NCI-H526 (cell line): ENCODE measurements at regions not wholly inside any gene's neighbourhood (a gene's known extent, or its start where the extent isn't known, plus 50 kb on each side); places are given as distances from the start of the nearest gene placed in this dataset.
"Not testable (repeated sequence)": the region's sequence is repeated elsewhere in the genome, so short reads cannot be mapped to it uniquely, and the experiment has no call there.

Experiments used
- DNase-seq, 2 experiments: peaks; one replicate each; lab custom pipeline; 2025; lab: John Stamatoyannopoulos, UW

- no peak for DNase-seq
Measured at GRCh38 chr2:144124882-144125281, 395.0 kb downstream of the ZEB2 start.

GRCh38 chr2:144120487-144120886 lies 399.4 kb downstream of the ZEB2 start:
- no peak for DNase-seq

- DNase-seq: no peak
Measured at GRCh38 chr2:144117086-144117485, 402.8 kb downstream of the ZEB2 start.

GRCh38 chr2:144115739-144116291 lies 404.1 kb downstream of the ZEB2 start:
- no peak for DNase-seq

- DNase-seq: no peak
Measured at GRCh38 chr2:144114760-144115159, 405.2 kb downstream of the ZEB2 start.

GRCh38 chr2:144111437-144111836 lies 408.5 kb downstream of the ZEB2 start:
- no peak for DNase-seq

GRCh38 chr2:144106104-144106503 lies 413.8 kb downstream of the ZEB2 start:
- DNase-seq: not testable (repeated sequence)

- no peak for DNase-seq
Measured at GRCh38 chr2:144102386-144102785, 417.5 kb downstream of the ZEB2 start.

- peak; percentile 14 to 53 for DNase-seq
Measured at GRCh38 chr2:144099780-144100377, 420.0 kb downstream of the ZEB2 start.

GRCh38 chr2:144099340-144099739 lies 420.6 kb downstream of the ZEB2 start:
- DNase-seq: no peak

GRCh38 chr2:144097440-144098225 lies 422.3 kb downstream of the ZEB2 start:
- no peak for DNase-seq

GRCh38 chr2:144096531-144096930 lies 423.4 kb downstream of the ZEB2 start:
- DNase-seq: peak in 1 of 2 experiments; percentile 2

GRCh38 chr2:144094408-144095151 lies 425.3 kb downstream of the ZEB2 start:
- DNase-seq: no peak

- no peak for DNase-seq
Measured at GRCh38 chr2:144091622-144092021, 428.3 kb downstream of the ZEB2 start.

- DNase-seq: no peak
Measured at GRCh38 chr2:144088863-144089262, 431.1 kb downstream of the ZEB2 start.

GRCh38 chr2:144086965-144087364 lies 433.0 kb downstream of the ZEB2 start:
- DNase-seq: no peak

- DNase-seq: no peak
Measured at GRCh38 chr2:144085016-144085415, 434.9 kb downstream of the ZEB2 start.

GRCh38 chr2:144084114-144084661 lies 435.7 kb downstream of the ZEB2 start:
- no peak for DNase-seq

GRCh38 chr2:144083211-144083610 lies 436.7 kb downstream of the ZEB2 start:
- no peak for DNase-seq

GRCh38 chr2:144082777-144083176 lies 437.1 kb downstream of the ZEB2 start:
- DNase-seq: no peak

- DNase-seq: no peak
Measured at GRCh38 chr2:144082327-144082726, 437.6 kb downstream of the ZEB2 start.

- DNase-seq: no peak
Measured at GRCh38 chr2:144081272-144081671, 438.6 kb downstream of the ZEB2 start.
